Psoas muscle (tissue), 7 donors: ENCODE measurements at regions not wholly inside any gene's neighbourhood (a gene's known extent, or its start where the extent isn't known, plus 50 kb on each side); places are given as distances from the start of the nearest gene placed in this dataset.

Experiments used
- ATAC-seq, 4 donors: fragments of 200-7000 bp; cut with Tn5 transposase; one replicate each; pipeline ENCODE4 v1.9.1; 2020; ENCODE audit warnings: moderate library complexity in 3 of 4, mild to moderate bottlenecking in 2 of 4
- DNase-seq, 2 donors: peaks; one replicate each; pipeline ENCODE4 v3.0.0-alpha.2; 2020
- H3K27ac ChIP-seq: fragments of 200-600 bp; one replicate; pipeline ENCODE4 v1.8.0; 2022
- H3K27me3 ChIP-seq, 3 donors: fragments of 200-600 bp in 1 of 3; one replicate each; pipeline versions ENCODE4 v1.6.1 to v1.8.0; 2013 to 2022; ENCODE audit warnings: low read length in 2 of 3, mild to moderate bottlenecking in 2 of 3, moderate library complexity in 1 of 3; ENCODE audit not compliant: insufficient read depth in 3 of 3
- H3K36me3 ChIP-seq, 2 donors: fragments of 200-600 bp in 1 of 2; one replicate each; pipeline versions ENCODE4 v1.6.1 to v1.8.0; 2013 to 2022; ENCODE audit warnings: low read depth in 1 of 2, mild to moderate bottlenecking in 1 of 2, moderate library complexity in 1 of 2; ENCODE audit not compliant: insufficient read depth in 1 of 2
- H3K4me1 ChIP-seq: fragments of 200-600 bp; one replicate; pipeline ENCODE4 v1.8.0; 2022
- H3K4me3 ChIP-seq: fragments of 200-600 bp; one replicate; pipeline ENCODE4 v1.8.0; 2022; ENCODE audit warnings: mild to moderate bottlenecking
- H3K9me3 ChIP-seq: fragments of 200-600 bp; one replicate; pipeline ENCODE4 v1.8.0; 2022
- WGBS, 3 donors: extraction: QIAGEN DNeasy Blood & Tissue Kit; methylation state at CpG; one replicate each; pipeline versions ENCODE4 v1.1.6 to v1.1.7; 2013; 5-methylcytosine and 5-hydroxymethylcytosine counted together
- intact Hi-C, 2 donors: fragments of 100-400 bp; cut with DNase I; formaldehyde crosslinking; loops; one replicate each; pipeline versions ENCODE4 v1.11.0 to v1.14.2; 2022
- TF ChIP-seq, protein P1 (sequence below): fragments of 200-600 bp; IDR thresholded peaks from one replicate; pipeline ENCODE4 v1.8.0; 2022; ENCODE audit warnings: antibody characterized with exemption
- donor health status: healthy with polysubstance abuse.
- donor health status: DM: no; HTN: no; CAD: no; lungs with moderate emphysema.
- donor health status: Bipolar disorder and iron deficiency.
- donor health status: healthy.
- donor health status: DM: yes; HTN: yes; CAD: no.
- donor health status: DM: no; HTN: no; CAD: no.
- donor health status: DM: yes; HTN: yes; CAD: no.

DNA sequence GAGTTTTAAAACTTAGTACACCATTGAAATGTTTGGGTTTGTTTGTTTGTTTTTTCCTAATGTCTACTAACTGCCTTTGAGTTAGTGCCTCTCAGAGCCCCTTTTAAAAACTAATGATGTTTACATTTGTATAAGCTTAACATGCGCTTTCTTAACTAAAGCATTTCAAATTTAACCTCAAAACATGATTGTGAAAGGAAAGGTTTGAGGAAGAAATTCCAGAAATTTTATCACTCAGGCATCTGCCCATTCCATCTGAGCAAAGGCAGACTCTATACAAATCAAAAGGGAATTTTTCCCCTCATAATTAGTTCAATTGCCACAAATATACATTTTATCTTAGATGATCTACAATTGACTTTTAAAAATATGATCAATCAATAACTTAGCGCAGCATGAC lies 230.7 kb upstream of the CAND1 start:
- Histone ChIP-seq H3K27me3 (no peaks in the 10 kb centered on the region), H3K4me1 (no peaks in the 10 kb centered on the region), H3K4me3 (no peak overlapping the region), H3K36me3 (no peaks in the 10 kb centered on the region), H3K9me3 (no peaks in the 10 kb centered on the region), H3K27ac (no peak overlapping the region)
- TF ChIP-seq, protein P1, sequence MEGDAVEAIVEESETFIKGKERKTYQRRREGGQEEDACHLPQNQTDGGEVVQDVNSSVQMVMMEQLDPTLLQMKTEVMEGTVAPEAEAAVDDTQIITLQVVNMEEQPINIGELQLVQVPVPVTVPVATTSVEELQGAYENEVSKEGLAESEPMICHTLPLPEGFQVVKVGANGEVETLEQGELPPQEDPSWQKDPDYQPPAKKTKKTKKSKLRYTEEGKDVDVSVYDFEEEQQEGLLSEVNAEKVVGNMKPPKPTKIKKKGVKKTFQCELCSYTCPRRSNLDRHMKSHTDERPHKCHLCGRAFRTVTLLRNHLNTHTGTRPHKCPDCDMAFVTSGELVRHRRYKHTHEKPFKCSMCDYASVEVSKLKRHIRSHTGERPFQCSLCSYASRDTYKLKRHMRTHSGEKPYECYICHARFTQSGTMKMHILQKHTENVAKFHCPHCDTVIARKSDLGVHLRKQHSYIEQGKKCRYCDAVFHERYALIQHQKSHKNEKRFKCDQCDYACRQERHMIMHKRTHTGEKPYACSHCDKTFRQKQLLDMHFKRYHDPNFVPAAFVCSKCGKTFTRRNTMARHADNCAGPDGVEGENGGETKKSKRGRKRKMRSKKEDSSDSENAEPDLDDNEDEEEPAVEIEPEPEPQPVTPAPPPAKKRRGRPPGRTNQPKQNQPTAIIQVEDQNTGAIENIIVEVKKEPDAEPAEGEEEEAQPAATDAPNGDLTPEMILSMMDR, result no peak
- 73 to 95% (median 89%) methylated on average over 2 of the region's 2 CpGs for WGBS, 3 donors
- DNase-seq (no peak), ATAC-seq (no peak)
- intact Hi-C loops, result no loop called here

DNA sequence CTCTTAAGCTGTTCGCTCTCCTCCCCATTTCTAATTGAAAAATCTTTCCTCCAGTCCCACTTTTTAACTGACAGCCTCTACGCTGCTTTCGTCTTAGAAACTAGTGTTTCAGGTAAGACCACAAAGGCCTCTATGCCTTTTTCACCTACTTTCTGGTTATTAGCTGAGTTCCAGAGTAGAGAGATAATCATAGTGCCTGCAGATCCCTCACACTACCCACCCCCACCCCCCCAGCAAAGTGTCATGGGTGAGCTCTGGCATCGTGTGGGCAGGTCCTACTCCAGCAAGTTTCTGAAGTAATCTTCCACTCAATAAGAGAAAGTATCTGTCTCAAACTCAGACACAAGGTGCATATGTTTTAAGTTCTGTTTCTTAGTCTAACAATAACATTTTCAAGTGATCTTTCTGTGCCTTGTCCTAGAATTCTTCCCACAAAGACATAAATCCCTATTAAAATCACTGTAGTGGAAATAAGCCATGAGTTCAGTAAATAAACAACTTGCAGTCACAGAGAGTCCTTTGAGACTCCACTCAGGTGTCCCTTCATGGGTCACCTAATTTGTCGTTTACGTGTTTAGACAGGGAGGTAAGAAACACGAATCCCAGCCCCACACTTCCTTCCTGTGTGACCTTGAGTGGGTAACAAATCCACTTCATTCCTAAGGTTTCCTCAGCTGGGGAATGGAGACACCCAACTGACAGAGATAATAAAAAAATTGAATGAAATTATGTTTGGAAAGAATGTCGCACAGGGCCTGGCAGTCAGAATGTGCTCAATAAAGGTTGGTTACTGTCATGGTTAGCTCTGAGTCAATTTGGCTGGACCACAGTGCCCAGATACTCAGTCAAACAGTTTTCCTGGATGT lies 228.9 kb upstream of the CAND1 start:
- H3K9me3 ChIP-seq, result no peaks in the 10 kb centered on the region
- 69 to 74% (median 71%) methylated on average over 8 of the region's 8 CpGs for WGBS, 3 donors
- no peaks in the 10 kb centered on the region for H3K27me3 ChIP-seq
- no peak overlapping the region for H3K4me3 ChIP-seq
- DNase-seq, result no peak
- ATAC-seq, result no peak
- intact Hi-C loops, result no loop called here
- H3K36me3 ChIP-seq, result no peaks in the 10 kb centered on the region
- H3K27ac ChIP-seq, result no peak overlapping the region
- TF ChIP-seq, protein P1, result no peak
- H3K4me1 ChIP-seq, result no peaks in the 10 kb centered on the region

DNA sequence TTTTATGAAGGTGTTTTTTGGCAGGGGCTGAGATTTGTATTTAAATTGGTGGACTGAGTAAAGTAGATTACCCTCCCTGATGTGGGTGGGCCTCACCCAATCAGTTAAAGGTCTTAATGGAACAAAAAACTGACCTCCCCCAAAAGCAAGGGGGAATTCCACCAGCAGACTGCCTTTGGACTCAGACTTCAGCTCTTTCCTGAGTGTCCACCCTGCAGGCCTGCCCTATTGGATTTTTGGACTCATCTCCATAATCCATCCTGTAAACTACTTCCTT lies 228.4 kb upstream of the CAND1 start:
- TF ChIP-seq, protein P1, result no peak
- H3K36me3 ChIP-seq, result no peaks in the 10 kb centered on the region
- no peaks in the 10 kb centered on the region for H3K4me1 ChIP-seq
- intact Hi-C loops, result no loop called here
- H3K4me3 ChIP-seq, result no peak overlapping the region
- H3K27ac ChIP-seq, result no peak overlapping the region
- ATAC-seq, result no peak
- H3K9me3 ChIP-seq, result no peaks in the 10 kb centered on the region
- no peaks in the 10 kb centered on the region for H3K27me3 ChIP-seq
- no peak for DNase-seq

DNA sequence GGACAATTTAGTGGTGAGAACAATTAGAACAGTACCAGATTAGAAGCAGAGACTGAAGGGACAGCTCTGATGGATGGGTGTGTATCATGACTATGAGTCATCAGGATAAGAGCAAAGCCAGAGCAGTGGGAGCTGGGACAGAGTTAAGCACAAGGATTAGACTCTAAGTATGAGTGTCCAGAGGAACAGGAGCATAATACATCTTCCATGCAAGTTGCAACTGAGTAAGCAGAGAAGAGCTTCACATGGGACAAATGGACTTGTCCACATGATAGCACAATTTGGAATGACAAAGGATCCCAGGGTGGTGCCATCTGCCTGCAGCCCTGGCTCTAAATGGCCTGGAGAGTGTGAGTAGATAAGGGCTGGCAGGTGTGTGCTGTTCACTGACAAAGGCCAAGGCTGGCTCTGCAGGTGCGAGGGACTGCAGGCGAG lies 226.4 kb upstream of the CAND1 start:
- DNase-seq (no peak), ATAC-seq (peak in 3 of 4 donors; percentile 56 to 71 (median 69))
- TF ChIP-seq, protein P1, result no peak
- WGBS, 3 donors, result 84 to 90% (median 85%) methylated on average over 2 of the region's 2 CpGs
- H3K27me3 ChIP-seq, result no peaks in the 10 kb centered on the region
- no peaks in the 10 kb centered on the region for H3K9me3 ChIP-seq
- intact Hi-C loops, result no loop called here
- no peaks in the 10 kb centered on the region for H3K36me3 ChIP-seq
- H3K4me1 ChIP-seq, result no peaks in the 10 kb centered on the region
- no peak overlapping the region for H3K4me3 ChIP-seq
- no peak overlapping the region for H3K27ac ChIP-seq

DNA sequence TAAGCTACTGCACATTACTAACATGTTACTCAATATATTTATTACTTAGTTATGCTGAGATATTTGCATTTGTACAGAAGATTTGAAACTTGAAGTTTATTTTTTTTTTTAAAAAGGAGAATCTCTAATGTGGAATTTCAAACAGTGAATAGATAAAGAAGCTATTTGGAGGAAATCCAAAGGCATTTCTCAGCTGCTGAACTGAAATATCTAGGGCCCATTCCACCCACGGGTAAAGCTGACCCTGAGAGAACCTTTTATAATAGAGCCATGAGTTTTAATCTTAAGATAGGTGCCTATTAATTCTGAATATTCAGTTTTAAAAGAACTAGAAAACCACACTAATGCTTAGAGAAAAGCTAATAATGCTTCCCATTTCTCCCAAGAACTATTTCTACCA lies 225.4 kb upstream of the CAND1 start:
- 14 to 24% (median 20%) methylated on average over 1 of the region's 1 CpG for WGBS, 3 donors
- TF ChIP-seq, protein P1, result no peak
- Histone ChIP-seq H3K4me1 (no peaks in the 10 kb centered on the region), H3K27ac (no peak overlapping the region), H3K9me3 (no peaks in the 10 kb centered on the region), H3K36me3 (no peaks in the 10 kb centered on the region), H3K4me3 (no peak overlapping the region), H3K27me3 (no peaks in the 10 kb centered on the region)
- intact Hi-C loops, result no loop called here
- ATAC-seq (no peak), DNase-seq (no peak)
